ENCODE measurements at regions not wholly inside any gene's neighbourhood (a gene's known extent, or its start where the extent isn't known, plus 50 kb on each side); places are given as distances from the start of the nearest gene placed in this dataset.

DNA sequence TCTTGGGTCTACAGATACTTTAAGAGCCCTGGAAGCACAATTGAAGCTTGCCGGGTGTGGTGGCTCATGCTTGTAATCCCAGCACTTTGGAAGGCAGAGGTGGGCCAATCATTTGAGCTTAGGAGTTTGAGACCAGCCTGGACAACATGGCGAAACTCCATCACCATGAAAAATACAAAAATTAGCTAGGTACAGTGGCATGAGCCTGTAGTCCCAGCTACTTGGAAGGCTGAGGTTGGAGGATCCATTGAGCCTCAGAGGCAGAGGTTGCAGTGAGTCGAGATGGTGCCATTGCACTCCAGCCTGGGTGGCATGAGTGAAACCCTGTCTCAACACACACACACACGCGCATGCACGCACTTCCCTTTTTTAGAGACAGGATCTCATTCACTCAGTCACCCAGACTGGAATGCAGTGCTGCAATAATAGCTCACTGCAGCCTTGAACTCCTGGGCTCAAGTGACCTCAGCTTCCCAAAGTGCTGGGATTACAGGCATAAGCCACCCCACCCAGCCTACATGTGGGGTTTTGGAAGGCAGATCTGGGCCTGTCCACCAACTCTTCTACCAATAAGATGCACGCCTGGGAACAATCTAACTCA, 182.5 kb upstream of the JARID2 start:
- DNase-seq = peak in 9 of 56 donors; percentile 2 to 15 (median 5)

DNA sequence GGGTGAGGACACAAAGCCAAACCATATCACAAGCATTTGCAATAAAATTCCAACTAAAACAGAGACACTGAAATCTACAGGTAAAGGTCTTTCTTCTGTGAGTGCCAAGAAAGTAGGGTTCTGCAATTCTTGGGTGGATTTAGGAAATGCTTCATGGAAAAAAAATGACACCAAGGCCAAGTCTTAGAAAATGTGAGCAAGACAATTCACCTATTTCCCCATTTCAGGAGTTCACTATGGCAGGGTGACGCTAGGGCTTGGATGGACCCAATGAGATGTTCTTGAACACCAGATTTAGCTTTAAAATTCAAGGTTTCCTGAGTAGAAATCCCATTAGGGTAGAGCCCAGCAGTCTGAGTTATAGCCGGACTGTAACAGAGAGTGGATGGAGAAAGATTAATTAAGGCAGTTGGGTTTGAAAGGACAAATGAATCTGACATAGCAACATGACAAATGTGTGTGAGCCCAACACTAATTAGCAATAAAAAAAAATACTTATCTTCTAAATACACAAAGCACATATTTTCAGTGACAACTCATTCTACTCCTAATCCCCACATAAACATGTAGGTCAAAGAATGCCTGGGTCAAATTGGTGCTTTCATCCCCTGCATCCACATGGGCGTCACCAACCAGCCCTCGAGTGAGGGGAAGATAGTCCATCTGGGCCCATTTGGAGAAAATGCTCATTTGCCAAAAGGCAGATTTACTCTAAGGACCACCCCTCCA, 180.4 kb upstream of the JARID2 start:
- DNase-seq = no peak

- no peak for DNase-seq
Observed at GRCh38 chr6:15066089-15066758, 179.6 kb upstream of the JARID2 start.

DNA sequence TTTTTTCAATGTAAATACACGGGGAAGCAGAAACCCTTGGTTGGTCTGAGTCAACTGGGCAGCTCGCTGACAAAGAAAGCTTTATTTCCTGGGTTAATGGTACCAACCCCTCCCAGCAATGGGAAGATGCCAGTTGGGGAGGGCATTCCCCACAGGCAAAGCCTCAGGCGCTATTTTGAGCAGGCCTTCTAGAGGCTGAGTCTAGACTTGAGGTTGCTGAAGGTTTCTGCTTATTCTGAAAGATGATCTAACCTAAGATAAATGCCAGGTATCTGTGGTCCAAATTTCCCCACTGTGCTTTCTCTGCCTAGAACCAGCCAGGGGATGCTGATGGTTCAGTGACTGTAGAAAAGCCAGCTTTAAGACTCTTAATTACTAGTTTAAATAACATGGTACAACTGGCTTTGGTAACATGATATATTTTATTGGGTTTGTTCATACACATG, 172.5 kb upstream of the JARID2 start:
- peak in 23 of 56 donors; percentile 1 to 46 (median 11) for DNase-seq

DNA sequence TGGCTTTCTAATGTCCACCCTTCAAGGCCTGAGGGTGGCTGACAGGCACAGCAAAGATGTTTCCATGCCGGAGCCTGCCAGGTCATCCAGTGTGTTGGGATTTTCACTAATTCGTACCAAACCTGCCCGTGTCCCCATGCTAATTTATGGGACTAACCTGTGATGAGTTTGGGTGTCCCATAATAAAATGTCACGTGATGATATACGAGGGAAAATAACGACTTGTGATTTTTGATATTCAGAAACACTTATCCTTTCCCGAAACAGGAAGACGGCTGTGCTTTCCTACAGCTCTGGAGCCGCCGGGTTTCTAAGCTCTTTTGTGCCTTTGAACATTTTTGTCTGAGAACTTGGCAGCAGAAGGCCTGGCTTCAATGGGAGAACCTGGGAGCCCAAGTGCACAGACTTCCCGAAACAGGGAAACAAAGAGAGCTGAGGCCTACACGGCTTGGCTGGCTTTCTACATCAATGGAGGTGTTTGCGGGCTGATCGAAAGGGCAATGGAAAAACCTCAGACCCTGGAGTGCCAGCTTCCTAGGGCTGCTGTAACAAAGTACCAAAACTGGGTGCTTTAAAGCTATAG, 171.9 kb upstream of the JARID2 start:
- DNase-seq = peak in 34 of 56 donors; percentile 1 to 66 (median 24)

DNA sequence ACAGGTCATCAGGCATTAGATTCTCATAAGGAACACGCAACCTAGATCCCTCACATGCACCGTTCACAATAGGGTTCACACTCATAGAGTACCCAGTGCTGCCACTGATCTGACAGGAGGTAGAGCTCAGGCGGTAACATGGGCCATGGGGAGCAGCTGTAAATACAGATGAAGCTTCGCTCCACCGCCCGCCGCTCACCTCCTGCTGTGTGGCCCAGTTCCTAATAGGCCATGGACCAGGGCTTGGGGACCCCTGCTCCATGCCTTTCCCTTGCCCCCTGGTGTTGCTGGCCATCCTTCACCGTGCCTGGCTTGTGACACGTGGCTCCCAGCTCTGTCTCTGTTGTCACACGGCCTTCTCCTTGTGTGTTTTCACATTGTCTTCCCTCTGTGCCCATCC, 171.1 kb upstream of the JARID2 start:
- no peak for DNase-seq

DNA sequence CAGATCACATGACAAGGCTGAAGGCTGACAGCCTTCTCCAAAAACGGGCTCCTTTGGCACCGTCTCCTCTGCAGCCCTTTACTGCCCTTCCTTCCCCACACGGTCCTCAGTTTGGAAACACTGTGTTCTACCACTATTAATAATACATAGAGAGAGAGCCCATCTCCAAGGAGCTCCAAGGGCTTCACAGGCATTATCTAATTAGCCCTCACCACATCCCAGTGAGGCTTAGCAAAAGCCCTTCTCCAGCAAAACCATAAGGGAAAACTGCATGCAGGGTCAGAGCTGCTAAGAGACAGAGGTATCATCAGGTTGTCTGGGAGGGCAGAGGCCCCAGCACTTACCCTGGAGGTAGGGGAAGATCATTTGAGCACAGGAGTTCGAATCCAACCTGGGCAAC, 169.3 kb upstream of the JARID2 start:
- no peak for DNase-seq

DNA sequence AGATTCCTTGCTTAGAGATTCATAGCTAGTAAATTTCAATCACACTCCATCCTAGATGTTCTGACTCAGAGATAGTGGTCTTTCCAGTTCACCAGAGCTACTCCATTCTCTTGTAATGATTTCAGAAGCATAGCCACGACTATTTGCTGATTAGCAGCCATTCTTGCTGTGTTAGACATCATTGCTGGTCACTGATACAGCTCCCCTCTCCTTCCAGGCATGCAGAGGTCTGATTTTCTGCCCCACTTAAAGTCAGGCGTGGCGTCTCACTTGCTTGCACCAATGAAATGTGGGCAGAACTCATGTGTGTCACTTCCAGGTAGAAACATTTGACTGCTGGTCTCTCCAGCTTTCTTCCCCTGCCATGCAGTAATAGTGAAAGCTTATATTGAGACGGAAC, 168.9 kb upstream of the JARID2 start:
- no peak for DNase-seq

DNA sequence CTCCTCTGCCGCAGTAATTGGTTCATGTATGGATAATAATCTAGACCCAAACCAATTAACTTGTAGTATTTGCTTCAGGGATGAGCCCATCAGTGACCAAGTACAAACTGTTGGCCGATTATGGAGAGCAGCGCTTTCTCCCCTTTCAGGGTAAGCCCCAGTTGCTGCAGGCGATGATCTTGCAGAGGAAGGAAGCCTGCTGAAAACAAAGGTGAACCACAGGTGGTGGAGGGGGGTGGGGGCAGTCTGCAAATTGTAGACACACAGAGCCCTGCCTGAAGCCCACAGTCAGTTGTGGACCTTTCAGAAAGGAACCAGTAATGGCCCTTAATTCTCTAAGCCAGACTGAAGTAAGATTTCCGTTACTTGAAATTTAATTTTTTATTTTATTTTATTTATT, 167.9 kb upstream of the JARID2 start:
- DNase-seq = no peak

DNA sequence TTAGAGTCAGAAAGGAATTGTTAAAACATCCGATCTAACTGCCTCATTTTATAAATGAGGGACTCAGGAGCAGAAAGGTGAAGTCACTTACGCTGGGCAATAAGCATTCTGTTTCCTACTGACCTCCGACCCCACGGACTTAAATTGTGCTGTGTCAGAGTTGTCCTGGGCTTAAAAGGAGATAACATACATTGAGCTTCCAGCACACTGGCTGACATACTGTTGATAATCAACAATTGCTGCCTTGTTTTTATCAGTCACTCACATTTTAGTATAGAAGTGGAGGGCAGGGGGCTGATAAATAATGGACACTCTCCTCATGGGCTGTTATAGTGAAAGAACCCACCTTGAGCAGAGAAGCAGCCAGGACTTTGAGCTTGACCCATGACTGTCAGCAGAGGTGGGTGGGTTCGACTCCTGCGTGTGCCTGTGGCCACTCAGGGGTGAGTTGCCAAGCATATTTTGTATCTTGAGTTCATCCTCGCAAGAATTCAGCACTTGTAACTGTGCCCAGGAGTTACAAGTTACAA, 166.5 kb upstream of the JARID2 start:
- DNase-seq = no peak

DNA sequence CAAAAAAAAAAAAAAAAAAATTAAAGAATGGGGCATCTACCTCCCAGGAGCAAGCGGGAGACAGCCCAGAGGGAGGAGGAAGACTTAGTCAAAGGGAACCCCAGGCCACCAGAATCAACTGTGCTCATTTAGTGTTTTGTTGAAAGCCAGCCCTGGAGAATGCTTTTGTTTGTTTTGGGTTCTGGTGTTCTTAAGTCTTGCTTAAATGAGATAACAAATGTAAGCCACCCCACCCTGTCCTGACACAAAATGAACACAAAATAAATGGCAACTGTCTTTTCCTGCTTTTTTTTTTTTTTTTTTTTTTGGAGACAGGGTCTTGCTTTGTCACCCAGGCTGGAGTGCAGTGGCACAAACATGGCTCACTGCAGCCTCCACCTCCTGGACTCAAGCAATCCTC, 165.0 kb upstream of the JARID2 start:
- no peak for DNase-seq

- no peak for DNase-seq
Observed at GRCh38 chr6:15081447-15081846, 164.4 kb upstream of the JARID2 start.

GRCh38 chr6:15082708-15083107, 163.2 kb upstream of the JARID2 start:
- DNase-seq = no peak

DNA sequence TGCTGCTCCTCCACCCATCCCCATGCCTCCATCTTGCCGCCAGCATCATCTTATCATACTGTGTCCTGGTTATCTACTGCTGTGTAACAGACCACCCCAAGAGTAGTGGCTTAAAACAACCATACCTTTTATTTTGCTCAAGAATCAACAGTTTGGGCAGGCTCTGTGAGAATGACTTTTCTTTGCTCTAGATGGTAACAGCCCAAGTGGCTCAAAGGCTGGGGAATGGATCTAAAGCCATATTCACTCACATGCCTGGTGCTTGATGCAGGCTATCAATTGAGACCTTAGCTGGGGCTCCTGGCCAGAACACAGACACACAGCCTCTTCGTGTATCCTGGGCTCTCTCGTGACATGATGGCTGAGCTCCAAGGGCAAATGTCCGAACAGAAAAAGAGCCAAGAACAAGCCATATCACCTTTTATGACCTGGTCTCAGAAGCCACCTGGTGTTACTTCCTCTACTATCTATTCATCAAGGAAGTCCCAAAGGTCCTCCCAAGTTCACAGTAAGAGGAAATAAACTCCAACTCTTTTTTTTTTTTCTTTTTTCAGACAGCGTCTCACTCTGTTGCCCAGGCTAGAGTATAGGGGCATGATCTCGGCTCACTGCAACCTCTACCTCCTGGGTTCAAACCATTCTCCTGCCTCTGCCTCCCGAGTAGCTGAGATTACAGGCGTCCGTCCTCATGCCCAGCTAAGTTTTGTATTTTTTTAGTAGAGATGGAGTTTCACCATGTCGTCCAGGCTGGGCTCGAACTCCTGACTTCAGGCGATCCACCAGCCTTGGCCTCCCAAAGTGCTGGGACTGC, 159.3 kb upstream of the JARID2 start:
- no peak for DNase-seq

GRCh38 chr6:15087186-15087589, 158.7 kb upstream of the JARID2 start:
- DNase-seq = no peak

DNA sequence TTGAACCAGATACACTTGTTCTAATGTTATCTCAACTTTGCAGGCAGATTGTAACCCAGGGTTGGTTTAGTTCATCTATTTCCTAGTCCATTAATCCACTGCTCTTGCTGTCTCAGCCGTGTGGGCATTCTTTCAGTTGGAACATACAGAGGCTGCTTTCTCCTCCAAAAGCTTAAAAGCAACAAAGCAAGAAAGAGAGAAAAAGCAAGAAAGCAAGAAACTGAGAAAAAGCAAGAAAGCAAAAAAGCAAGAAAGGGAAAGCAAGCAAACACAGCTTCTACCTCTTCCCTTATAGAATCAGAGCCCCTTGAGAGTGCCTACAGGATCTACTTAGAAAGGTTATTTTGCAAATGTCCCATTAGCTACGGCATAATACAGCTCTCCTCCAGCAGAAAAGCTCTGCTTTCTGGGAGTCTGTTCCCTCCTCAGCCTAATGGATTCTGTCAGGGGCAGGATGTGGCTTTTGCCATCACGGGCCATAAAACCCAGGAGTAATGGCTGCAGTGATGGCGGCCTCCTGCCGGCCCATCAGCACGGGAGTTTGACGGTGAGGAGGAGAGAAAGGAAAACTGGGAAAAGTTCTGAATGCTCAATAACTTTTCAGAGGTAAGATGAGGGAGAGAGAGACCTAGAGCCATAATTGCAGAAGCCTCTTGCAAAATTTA, 156.8 kb upstream of the JARID2 start:
- no peak for DNase-seq

GRCh38 chr6:15089569-15090144, 156.2 kb upstream of the JARID2 start:
- DNase-seq = no peak

- no peak for DNase-seq
Observed at GRCh38 chr6:15090145-15090579, 155.7 kb upstream of the JARID2 start.

GRCh38 chr6:15090745-15091384, 155.0 kb upstream of the JARID2 start:
- no peak for DNase-seq

Measured in amygdala (tissue), 56 donors.